Large intestine (tissue), 3 donors: ENCODE measurements at regions not wholly inside any gene's neighbourhood (a gene's known extent, or its start where the extent isn't known, plus 50 kb on each side); places are given as distances from the start of the nearest gene placed in this dataset.

ENCODE experiments used
- DNase-seq, 2 donors: peaks; one replicate each; pipeline versions ENCODE4 v3.0.0 to v3.0.0-alpha.2; 2013
- H3K27ac ChIP-seq: one replicate; pipeline ENCODE4 v1.5.1; 2013; ENCODE audit warnings: low read length
- H3K27me3 ChIP-seq: 2 replicates; pipeline ENCODE4 v1.6.1; 2013; ENCODE audit warnings: low read length; ENCODE audit not compliant: control insufficient read depth, insufficient read depth
- H3K36me3 ChIP-seq: 2 replicates; pipeline ENCODE4 v1.6.1; 2013; ENCODE audit warnings: low read length; ENCODE audit not compliant: control insufficient read depth, insufficient read depth
- H3K4me1 ChIP-seq: one replicate; pipeline ENCODE4 v1.6.1; 2013; ENCODE audit warnings: low read length; ENCODE audit not compliant: control insufficient read depth, insufficient read depth
- H3K4me3 ChIP-seq: one replicate; pipeline ENCODE4 v1.5.1; 2013; ENCODE audit warnings: low read length
- H3K9me3 ChIP-seq: one replicate; pipeline ENCODE4 v1.6.1; 2013; ENCODE audit warnings: mild to moderate bottlenecking, low read depth, low read length, moderate library complexity; ENCODE audit not compliant: control insufficient read depth
- WGBS: methylation state at CpG from one replicate; pipeline ENCODE4 v1.1.5; 2013; ENCODE audit warnings: low lambda C conversion rate; ENCODE audit not compliant: insufficient coverage; 5-methylcytosine and 5-hydroxymethylcytosine counted together

DNA sequence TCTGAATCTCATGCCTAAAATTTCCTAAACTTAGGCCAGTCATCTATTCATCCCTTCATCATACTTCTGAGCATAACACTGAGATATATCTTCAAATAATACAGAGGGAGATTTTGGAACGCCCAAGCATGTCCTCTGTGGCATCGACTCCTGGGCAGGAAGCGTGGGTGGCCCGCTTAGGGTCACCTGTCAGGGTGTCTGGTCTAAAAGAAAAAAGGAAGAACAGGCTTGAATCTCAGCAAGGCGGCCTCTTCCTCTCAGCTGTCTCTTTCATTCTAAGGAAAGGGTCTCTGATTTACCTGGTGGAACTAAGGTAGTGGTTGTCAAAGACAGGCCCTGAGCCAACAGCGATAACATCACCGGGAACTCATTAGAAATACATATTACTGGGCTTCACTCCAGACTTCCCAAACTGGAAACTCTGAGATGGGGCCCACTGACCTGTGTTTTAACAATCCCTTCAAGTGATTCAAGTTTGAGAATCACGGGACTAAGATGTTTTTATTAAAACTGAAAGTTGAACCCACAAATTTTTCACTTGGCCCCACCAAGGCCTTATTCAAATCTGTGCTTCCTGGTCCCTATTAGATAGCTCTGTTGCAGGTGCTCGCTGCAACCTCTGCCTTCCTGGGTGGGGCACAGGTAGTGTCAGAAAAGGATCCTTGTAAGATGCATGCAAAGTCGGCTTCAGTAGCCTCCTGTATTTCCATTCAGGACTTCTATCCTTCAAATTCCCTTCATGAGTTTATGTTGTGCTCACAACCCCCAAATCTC is 162.3 kb upstream of the CCDC68 start:
- 100% methylated on average over 1 of the region's 10 CpGs for WGBS
- H3K9me3 ChIP-seq = no peaks in the 10 kb centered on the region
- no peak overlapping the region for H3K27ac ChIP-seq
- no peak for DNase-seq
- H3K36me3 ChIP-seq = no peaks in the 10 kb centered on the region
- no peaks in the 10 kb centered on the region for H3K27me3 ChIP-seq
- no peaks in the 10 kb centered on the region for H3K4me1 ChIP-seq
- no peak overlapping the region for H3K4me3 ChIP-seq

DNA sequence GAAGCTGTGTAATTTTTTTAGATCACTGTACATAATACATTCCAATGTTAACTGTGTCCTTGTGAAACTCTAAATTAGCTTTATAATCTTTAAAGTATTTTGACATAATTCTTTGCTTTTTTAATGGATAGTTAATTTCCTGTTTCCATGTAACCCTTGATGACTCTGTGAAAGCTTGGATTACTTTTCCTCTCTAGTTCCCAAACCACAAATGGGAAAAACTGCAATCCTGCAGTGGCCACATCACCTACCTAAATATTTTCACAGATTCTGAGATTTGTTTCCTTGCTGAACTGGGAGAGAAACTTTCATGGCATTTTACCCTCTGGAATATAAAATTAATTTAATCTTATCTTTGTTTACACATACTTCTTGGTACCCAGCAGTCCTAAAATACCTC is 161.6 kb upstream of the CCDC68 start:
- no peaks in the 10 kb centered on the region for H3K27me3 ChIP-seq
- no peak overlapping the region for H3K27ac ChIP-seq
- no peaks in the 10 kb centered on the region for H3K9me3 ChIP-seq

DNA sequence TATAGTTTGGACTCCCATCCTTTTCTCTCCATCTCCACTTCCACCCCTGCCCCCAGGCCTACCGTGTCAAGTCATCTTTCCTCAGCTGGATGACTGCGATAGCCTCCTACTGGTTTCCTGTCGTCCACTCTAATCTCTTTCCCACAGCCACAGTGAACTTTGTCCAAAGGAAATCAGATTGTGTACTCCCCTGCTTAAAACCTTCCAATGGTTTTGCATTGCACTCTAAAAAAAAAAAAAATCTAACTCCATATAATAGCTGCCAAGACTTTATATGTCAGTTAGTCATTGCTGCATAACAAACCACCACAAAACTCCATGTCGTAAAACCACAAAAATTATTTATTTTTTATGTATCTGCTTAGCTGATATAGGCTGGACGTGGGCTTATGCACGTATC is 160.2 kb upstream of the CCDC68 start:
- H3K4me3 ChIP-seq = no peak overlapping the region
- DNase-seq = no peak
- H3K27ac ChIP-seq = no peak overlapping the region
- no peaks in the 10 kb centered on the region for H3K9me3 ChIP-seq
- no peaks in the 10 kb centered on the region for H3K4me1 ChIP-seq
- H3K36me3 ChIP-seq = no peaks in the 10 kb centered on the region
- 100% methylated on average over 2 of the region's 6 CpGs for WGBS
- no peaks in the 10 kb centered on the region for H3K27me3 ChIP-seq

More for the DNA sequence above, 161.6 kb upstream of the CCDC68 start:
- DNase-seq = no peak
- no peaks in the 10 kb centered on the region for H3K4me1 ChIP-seq
- no peaks in the 10 kb centered on the region for H3K36me3 ChIP-seq
- no peak overlapping the region for H3K4me3 ChIP-seq

DNA sequence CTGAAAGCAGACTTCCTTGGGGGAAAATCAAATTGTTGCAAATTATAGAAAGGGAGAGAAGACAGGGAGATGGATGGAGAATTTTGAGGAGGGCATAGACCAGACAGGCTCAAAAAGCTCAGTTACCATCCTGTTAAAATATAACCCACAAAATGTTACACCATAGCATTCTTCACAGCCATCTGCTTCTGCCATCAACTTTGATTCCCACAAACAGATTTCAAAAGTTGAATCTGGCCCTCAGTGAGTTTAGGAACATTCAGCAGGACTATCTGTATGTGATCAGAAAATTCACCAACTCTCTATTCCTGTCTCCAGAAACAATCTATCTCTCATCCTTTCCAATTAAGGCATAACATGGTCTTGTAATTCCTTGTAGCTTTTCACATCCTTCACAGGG is 159.8 kb upstream of the CCDC68 start:
- H3K27me3 ChIP-seq = no peaks in the 10 kb centered on the region
- H3K27ac ChIP-seq = no peak overlapping the region
- H3K4me1 ChIP-seq = no peaks in the 10 kb centered on the region
- H3K36me3 ChIP-seq = no peaks in the 10 kb centered on the region
- H3K9me3 ChIP-seq = no peaks in the 10 kb centered on the region
- DNase-seq = no peak
- H3K4me3 ChIP-seq = no peak overlapping the region

DNA sequence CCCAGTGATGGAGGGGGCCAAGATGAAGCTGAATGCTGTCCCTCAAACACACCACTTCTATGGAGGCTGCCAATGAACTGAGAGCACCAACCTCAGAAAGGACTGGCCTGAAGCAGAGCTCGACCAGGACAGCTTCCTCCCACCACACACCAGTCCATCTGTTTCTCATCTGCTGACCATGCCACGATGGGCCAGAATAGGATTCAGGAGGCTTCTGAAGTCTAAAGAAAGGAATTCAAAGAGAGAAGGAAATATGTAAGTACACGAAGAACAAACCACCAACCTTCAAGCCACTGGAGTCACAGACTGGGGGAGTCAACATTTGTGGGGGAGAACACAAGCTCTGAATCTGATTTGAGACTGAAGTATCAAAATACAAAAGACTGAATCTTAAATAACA is 157.6 kb upstream of the CCDC68 start:
- Histone ChIP-seq H3K9me3 (no peaks in the 10 kb centered on the region), H3K27me3 (no peaks in the 10 kb centered on the region), H3K27ac (no peak overlapping the region), H3K4me3 (no peak overlapping the region), H3K36me3 (no peaks in the 10 kb centered on the region), H3K4me1 (no peaks in the 10 kb centered on the region)
- no peak for DNase-seq
- WGBS = 80% methylated on average over 1 of the region's 3 CpGs

DNA sequence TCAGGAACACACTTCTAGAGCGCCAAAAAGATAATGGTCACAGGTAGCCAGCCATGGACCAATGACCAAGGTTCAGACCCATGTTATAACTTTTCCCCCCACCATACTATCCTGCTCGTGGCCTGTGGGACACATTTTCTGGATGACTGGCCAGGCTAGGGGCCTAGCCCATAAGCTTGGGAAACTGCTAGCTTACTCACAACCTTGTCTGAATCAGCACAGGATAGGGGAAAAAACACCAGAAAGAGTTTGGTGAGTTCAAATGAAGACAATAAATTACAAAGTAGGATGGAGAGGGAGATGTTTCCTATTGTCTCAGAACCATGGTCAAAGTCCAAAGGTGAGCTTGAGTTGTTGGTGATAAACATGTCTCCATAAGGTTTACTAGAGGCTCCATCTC is 156.3 kb upstream of the CCDC68 start:
- no peak overlapping the region for H3K4me3 ChIP-seq
- H3K36me3 ChIP-seq = no peaks in the 10 kb centered on the region
- H3K27ac ChIP-seq = no peak overlapping the region
- DNase-seq = no peak
- no peaks in the 10 kb centered on the region for H3K27me3 ChIP-seq
- no peaks in the 10 kb centered on the region for H3K4me1 ChIP-seq
- WGBS = no CpG with 5 or more reads among the region's 2 CpGs
- no peaks in the 10 kb centered on the region for H3K9me3 ChIP-seq

DNA sequence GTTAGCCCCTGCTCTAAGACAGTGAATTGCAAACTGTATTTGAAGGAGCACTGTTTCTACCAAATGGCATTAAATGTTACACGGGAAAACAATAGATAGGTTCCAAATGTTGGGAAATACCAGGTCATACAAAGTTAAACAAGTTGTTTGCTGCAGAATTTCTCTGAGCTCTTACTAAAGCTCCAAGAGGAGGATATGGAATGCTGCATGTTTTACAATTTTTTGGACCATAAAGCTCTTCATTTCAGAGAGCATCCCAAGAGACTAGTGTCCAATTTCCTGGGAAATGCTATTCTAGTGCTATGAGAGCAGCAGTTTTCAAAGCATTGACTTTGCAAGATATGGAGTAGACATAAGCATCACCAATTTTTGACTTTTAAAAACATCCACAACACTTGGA is 155.6 kb upstream of the CCDC68 start:
- no peak for DNase-seq
- Histone ChIP-seq H3K4me3 (no peak overlapping the region), H3K27ac (no peak overlapping the region), H3K36me3 (no peaks in the 10 kb centered on the region), H3K27me3 (no peaks in the 10 kb centered on the region), H3K4me1 (no peaks in the 10 kb centered on the region), H3K9me3 (no peaks in the 10 kb centered on the region)
- WGBS = 88% methylated on average over 1 of the region's 1 CpG

DNA sequence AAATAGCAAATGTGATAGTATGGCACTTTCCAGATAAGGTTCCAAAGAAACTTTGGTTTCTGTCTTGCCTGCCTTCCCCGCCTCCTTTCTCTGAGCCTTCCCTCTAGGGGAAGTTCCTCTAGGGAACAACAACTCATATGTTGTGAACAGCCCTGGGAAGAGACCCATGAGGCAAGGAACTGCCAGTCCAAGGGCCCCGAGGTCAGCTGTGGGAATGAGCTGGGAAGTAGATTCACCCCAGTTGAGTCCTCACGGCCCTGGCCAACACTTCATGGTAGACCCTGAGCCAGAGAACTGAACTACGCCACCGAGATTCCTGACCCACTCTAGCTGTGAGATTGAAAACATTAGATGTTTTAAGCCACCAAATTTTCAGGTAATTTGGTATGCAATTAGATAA is 154.5 kb upstream of the CCDC68 start:
- Histone ChIP-seq H3K4me1 (no peaks in the 10 kb centered on the region), H3K9me3 (no peaks in the 10 kb centered on the region), H3K27me3 (no peaks in the 10 kb centered on the region), H3K36me3 (no peaks in the 10 kb centered on the region), H3K4me3 (no peak overlapping the region), H3K27ac (no peak overlapping the region)
- no peak for DNase-seq
- no CpG with 5 or more reads among the region's 5 CpGs for WGBS

DNA sequence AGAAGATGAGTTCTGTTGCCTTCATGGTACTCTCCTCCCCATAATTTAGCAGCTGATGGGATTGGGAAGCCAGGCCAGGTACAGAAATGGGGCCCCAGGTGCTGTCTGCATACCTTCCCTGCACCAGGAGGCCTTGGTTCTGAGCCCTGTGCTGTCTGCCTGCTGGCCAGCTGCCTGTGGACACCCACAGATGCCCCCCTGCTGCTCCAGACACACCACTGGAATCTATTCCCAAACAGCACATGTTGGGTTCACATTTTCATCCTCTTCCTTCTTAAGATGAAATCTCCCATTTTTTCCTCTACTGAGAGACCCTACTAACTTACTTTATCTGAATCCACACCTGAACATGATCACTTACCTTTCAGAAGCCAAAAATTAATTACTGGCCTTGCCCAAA is 152.0 kb upstream of the CCDC68 start:
- Histone ChIP-seq H3K27me3 (no peaks in the 10 kb centered on the region), H3K9me3 (no peaks in the 10 kb centered on the region), H3K27ac (no peak overlapping the region), H3K36me3 (no peaks in the 10 kb centered on the region), H3K4me1 (no peaks in the 10 kb centered on the region), H3K4me3 (no peak overlapping the region)
- no peak for DNase-seq

DNA sequence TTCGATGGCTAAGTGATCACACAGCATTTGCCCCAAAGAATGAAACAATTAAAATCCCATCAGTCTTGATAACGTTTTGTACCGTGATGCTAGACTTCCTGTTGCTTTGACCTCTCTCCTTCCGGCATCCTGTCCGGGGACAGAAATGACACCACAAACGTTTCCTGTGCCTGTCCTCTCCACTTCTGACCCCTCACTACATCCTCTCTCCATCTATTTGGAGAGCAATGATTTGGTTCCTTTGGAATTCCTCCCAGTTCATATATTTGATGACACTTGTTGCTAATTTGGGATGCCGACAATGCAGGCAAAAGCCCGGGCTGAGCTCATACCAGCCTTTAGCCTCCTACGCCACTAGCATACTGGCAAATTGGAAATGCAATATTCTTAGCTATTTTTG is 151.2 kb upstream of the CCDC68 start:
- DNase-seq = peak in 1 of 2 donors; percentile 13
- Histone ChIP-seq H3K27me3 (no peaks in the 10 kb centered on the region), H3K27ac (no peak overlapping the region), H3K36me3 (no peaks in the 10 kb centered on the region), H3K4me3 (no peak overlapping the region), H3K9me3 (no peaks in the 10 kb centered on the region), H3K4me1 (no peaks in the 10 kb centered on the region)
- 100% methylated on average over 1 of the region's 9 CpGs for WGBS

DNA sequence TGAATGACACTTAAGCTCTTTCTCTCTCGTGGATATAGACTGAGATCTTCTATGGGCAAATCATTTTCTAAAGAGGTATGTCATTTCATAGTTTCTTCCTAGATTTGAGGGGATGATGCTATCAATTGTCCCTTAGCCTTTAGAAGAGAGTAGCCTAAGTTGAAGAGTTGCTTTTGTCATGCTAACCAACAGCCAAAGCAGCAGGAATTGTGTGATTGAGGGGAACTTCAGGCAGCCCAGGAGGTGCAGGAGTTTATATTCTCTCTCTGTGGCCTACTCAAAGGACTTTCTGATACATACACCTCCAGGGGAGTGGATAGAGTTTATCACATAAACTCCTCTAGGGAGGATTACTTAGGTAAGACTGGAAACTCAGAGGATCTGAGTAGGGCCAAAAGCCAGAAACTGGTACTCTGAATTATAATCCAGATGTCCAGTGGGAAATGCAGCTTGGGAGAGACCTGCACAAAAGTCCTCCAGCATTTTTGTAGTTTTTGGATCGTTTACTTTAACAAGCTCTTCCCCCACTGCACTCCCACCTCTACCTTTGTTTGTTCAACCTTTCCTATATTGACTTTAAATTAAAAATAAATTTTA is 150.7 kb upstream of the CCDC68 start:
- Histone ChIP-seq H3K9me3 (no peaks in the 10 kb centered on the region), H3K27me3 (no peaks in the 10 kb centered on the region), H3K4me1 (no peaks in the 10 kb centered on the region), H3K36me3 (no peaks in the 10 kb centered on the region), H3K27ac (no peak overlapping the region), H3K4me3 (no peak overlapping the region)
- no peak for DNase-seq
- WGBS = 86% methylated on average over 1 of the region's 2 CpGs
